ENCODE measurements at regions not wholly inside any gene's neighbourhood (a gene's known extent, or its start where the extent isn't known, plus 50 kb on each side); places are given as distances from the start of the nearest gene placed in this dataset.

DNA sequence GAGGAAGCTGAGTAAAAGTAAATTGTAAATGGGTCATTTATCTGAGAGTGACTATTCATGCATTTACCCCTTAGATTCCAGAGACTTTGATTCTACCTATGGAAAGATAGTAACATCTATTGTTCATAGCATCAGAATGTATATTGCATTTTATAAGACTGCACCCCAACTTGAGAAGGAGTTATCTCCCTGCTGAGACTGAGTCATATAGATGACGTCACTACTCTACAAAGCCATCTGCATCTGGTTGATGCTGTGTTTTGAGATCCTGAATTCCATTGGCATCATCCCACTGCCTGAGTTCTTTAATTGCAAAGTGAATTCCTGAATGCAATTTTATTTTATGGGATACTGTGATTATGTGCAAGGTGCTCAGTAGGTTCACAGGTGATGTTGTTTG is 444.0 kb upstream of the SLC35B3 start:
- no peak for TF ChIP-seq GATA3 (IDR thresholded peaks at IDR 0.05; ENCODE audit: low read depth, low read length)
- no peak for TF ChIP-seq GATA2 (IDR thresholded peaks at IDR 0.05; ENCODE audit: low read depth, low read length)

Data from SH-SY5Y (cell line).